H9 (cell line): ENCODE measurements at regions not wholly inside any gene's neighbourhood (a gene's known extent, or its start where the extent isn't known, plus 50 kb on each side); places are given as distances from the start of the nearest gene placed in this dataset.

Experiments
- DNase-seq: peaks from one replicate; pipeline ENCODE4 v3.0.0-alpha.2; 2017
- H2AFZ ChIP-seq: one replicate; pipeline ENCODE4 v1.6.1; 2013; ENCODE audit warnings: mild to moderate bottlenecking, low read length, control low read depth, moderate library complexity
- H2AK5ac ChIP-seq: 2 replicates; pipeline ENCODE4 v1.6.1; 2013; ENCODE audit warnings: low read length, control low read depth, mixed read lengths; ENCODE audit not compliant: insufficient read length
- H2BK120ac ChIP-seq: one replicate; pipeline ENCODE4 v1.6.1; 2013; ENCODE audit warnings: low read depth, mild to moderate bottlenecking, low read length, control low read depth, inconsistent platforms; ENCODE audit not compliant: poor library complexity, severe bottlenecking
- H2BK12ac ChIP-seq: 2 replicates; pipeline ENCODE4 v1.6.1; 2013; ENCODE audit warnings: low read length, control low read depth, mixed read lengths, low read depth; ENCODE audit not compliant: insufficient read length
- H2BK15ac ChIP-seq: 2 replicates; pipeline ENCODE4 v1.6.1; 2013; ENCODE audit warnings: low read depth, low read length, control low read depth
- H2BK20ac ChIP-seq: one replicate; pipeline ENCODE4 v1.6.1; 2013; ENCODE audit warnings: low read depth, mild to moderate bottlenecking, low read length, control low read depth, inconsistent platforms; ENCODE audit not compliant: poor library complexity, severe bottlenecking
- H2BK5ac ChIP-seq: 2 replicates; pipeline ENCODE4 v1.6.1; 2013; ENCODE audit warnings: low read length, control low read depth, mixed read lengths; ENCODE audit not compliant: insufficient read length
- H3K14ac ChIP-seq: 2 replicates; pipeline ENCODE4 v1.6.1; 2013; ENCODE audit warnings: low read length, control low read depth; ENCODE audit not compliant: insufficient read depth
- H3K18ac ChIP-seq: 2 replicates; pipeline ENCODE4 v1.6.1; 2013; ENCODE audit warnings: low read depth, mild to moderate bottlenecking, mixed read lengths, low read length, control low read depth; ENCODE audit not compliant: insufficient read length
- H3K23ac ChIP-seq: 2 replicates; pipeline ENCODE4 v1.6.1; 2013; ENCODE audit warnings: low read length, control low read depth, mixed read lengths, low read depth; ENCODE audit not compliant: insufficient read length
- H3K23me2 ChIP-seq: 2 replicates; pipeline ENCODE4 v1.6.1; 2013; ENCODE audit warnings: low read depth, mild to moderate bottlenecking, mixed read lengths, low read length, control low read depth; ENCODE audit not compliant: insufficient read length, poor library complexity, severe bottlenecking
- H3K27ac ChIP-seq: 2 replicates; pipeline ENCODE4 v1.5.1; 2013; ENCODE audit warnings: low read length, control low read depth, mixed read lengths, low read depth; ENCODE audit not compliant: insufficient read length
- H3K27me3 ChIP-seq: 2 replicates; pipeline ENCODE4 v1.6.1; 2013; ENCODE audit warnings: low read length, control low read depth, inconsistent platforms; ENCODE audit not compliant: insufficient read depth
- H3K4ac ChIP-seq: 2 replicates; pipeline ENCODE4 v1.6.1; 2013; ENCODE audit warnings: low read depth, mild to moderate bottlenecking, control low read depth, inconsistent platforms, low read length, moderate library complexity
- H3K4me1 ChIP-seq: 2 replicates; pipeline ENCODE4 v1.6.1; 2013; ENCODE audit warnings: low read length, control low read depth, inconsistent platforms; ENCODE audit not compliant: insufficient read depth
- H3K4me2 ChIP-seq: 2 replicates; pipeline ENCODE4 v1.6.1; 2013; ENCODE audit warnings: low read length, control low read depth, mixed read lengths; ENCODE audit not compliant: insufficient read length, insufficient read depth
- H3K56ac ChIP-seq: 2 replicates; pipeline ENCODE4 v1.6.1; 2013; ENCODE audit warnings: low read depth, mild to moderate bottlenecking, mixed read lengths, low read length, control low read depth; ENCODE audit not compliant: insufficient read length
- H3K79me1 ChIP-seq: 2 replicates; pipeline ENCODE4 v1.6.1; 2013; ENCODE audit warnings: low read depth, mild to moderate bottlenecking, moderate library complexity, low read length, control low read depth, inconsistent platforms; ENCODE audit not compliant: insufficient read depth, poor library complexity, severe bottlenecking
- H3K79me2 ChIP-seq: 2 replicates; pipeline ENCODE4 v1.6.1; 2013; ENCODE audit warnings: low read length, control low read depth, inconsistent platforms; ENCODE audit not compliant: insufficient read depth
- H3K9ac ChIP-seq: 2 replicates; pipeline ENCODE4 v1.6.1; 2013; ENCODE audit warnings: low read length, control low read depth, mixed read lengths; ENCODE audit not compliant: insufficient read length; ENCODE audit errors: extremely low read depth
- H3K9me3 ChIP-seq: one replicate; pipeline ENCODE4 v1.6.1; 2013; ENCODE audit warnings: low read depth, low read length, inconsistent platforms; ENCODE audit not compliant: control insufficient read depth
- H3T11ph ChIP-seq: one replicate; pipeline ENCODE4 v1.6.1; 2013; ENCODE audit warnings: mild to moderate bottlenecking, low read length, control low read depth, inconsistent platforms
- H4K20me1 ChIP-seq: one replicate; pipeline ENCODE4 v1.6.1; 2013; ENCODE audit not compliant: control insufficient read depth, insufficient read length, insufficient read depth
- H4K5ac ChIP-seq: 2 replicates; pipeline ENCODE4 v1.6.1; 2013; ENCODE audit warnings: low read depth, mild to moderate bottlenecking, mixed read lengths, low read length, control low read depth; ENCODE audit not compliant: insufficient read length
- H4K8ac ChIP-seq: replicated peaks from 2 replicates; pipeline ENCODE4 v1.6.1; 2013; ENCODE audit warnings: low read length, control low read depth, mixed read lengths, low read depth; ENCODE audit not compliant: insufficient read length
- H4K91ac ChIP-seq: 2 replicates; pipeline ENCODE4 v1.6.1; 2013; ENCODE audit warnings: low read depth, mild to moderate bottlenecking, moderate library complexity, mixed read lengths, low read length, control low read depth; ENCODE audit not compliant: insufficient read length
- H3K27ac Mint-ChIP-seq, 3 experiments: 2 replicates in 2 of 3; 3 replicates in 1 of 3; pipeline ENCODE4 v1.8.0; 2020 to 2021; ENCODE audit warnings: mixed read lengths in 3 of 3, mild to moderate bottlenecking in 1 of 3, moderate library complexity in 1 of 3
- H3K27me3 Mint-ChIP-seq: 2 replicates; pipeline ENCODE4 v1.8.0; 2021; ENCODE audit warnings: low read depth, mild to moderate bottlenecking, moderate library complexity, mixed read lengths
- H3K36me3 Mint-ChIP-seq, 3 experiments: 2 replicates in 2 of 3; 3 replicates in 1 of 3; pipeline ENCODE4 v1.8.0; 2020 to 2021; ENCODE audit warnings: low read depth in 3 of 3, mixed read lengths in 3 of 3; ENCODE audit not compliant: insufficient read depth in 1 of 3
- H3K4me1 Mint-ChIP-seq, 2 experiments: 2 replicates each; pipeline ENCODE4 v1.8.0; 2020; ENCODE audit warnings: mixed read lengths in 2 of 2
- H3K4me3 Mint-ChIP-seq, 2 experiments: 2 replicates in 1 of 2; 3 replicates in 1 of 2; pipeline ENCODE4 v1.8.0; 2020 to 2021; ENCODE audit warnings: mild to moderate bottlenecking in 2 of 2, mixed read lengths in 2 of 2, moderate library complexity in 1 of 2
- H3K9me3 Mint-ChIP-seq, 2 experiments: 2 replicates in 1 of 2; 3 replicates in 1 of 2; pipeline ENCODE4 v1.8.0; 2020; ENCODE audit warnings: mild to moderate bottlenecking in 2 of 2, mixed read lengths in 2 of 2, moderate library complexity in 1 of 2
- WGBS: extraction: QIAGEN DNeasy Blood & Tissue Kit; methylation state at CpG from one replicate; pipeline ENCODE4 v1.1.7; 2013; ENCODE audit warnings: missing lambda C conversion rate, low lambda C conversion rate, mixed read lengths; ENCODE audit not compliant: insufficient read length; ENCODE audit errors: extremely low coverage; 5-methylcytosine and 5-hydroxymethylcytosine counted together
- TF ChIP-seq, protein P1 (sequence below): fragments of 200-600 bp; sonication (generic); conservative IDR thresholded peaks from 3 replicates; pipeline ENCODE4 v1.8.0; 2021; ENCODE audit warnings: antibody characterized with exemption, mild to moderate bottlenecking

DNA sequence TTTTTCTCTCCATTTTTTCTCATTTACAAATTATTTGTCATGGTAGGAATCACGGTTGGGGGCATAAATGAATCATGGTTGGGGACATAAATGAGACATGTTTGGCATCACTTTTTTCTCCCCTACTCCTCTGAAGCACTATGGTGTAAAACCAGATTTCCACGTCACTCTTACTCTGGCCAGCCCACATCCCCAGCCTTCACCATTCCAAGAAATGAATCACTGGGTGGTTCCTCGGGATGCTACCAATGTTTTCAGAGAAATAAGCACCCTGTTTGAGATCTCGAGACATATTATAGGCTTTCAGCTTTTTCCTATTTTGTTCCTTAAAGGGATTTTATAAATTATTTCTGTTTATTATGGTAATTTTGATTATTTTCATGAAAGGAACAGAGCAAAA is 155.0 kb upstream of the SLC8A1 start:
- Histone ChIP-seq H2BK15ac (no peak overlapping the region), H3K79me1 (no peaks in the 10 kb centered on the region), H2AK5ac (no peak overlapping the region), H3K4me1 (no peaks in the 10 kb centered on the region), H3K56ac (no peak overlapping the region), H4K91ac (no peak overlapping the region), H3K23me2 (no peaks in the 10 kb centered on the region), H2BK20ac (no peak overlapping the region), H4K5ac (no peak overlapping the region), H3K4me2 (no peak overlapping the region), H3K14ac (no peak overlapping the region), H4K20me1 (no peaks in the 10 kb centered on the region), H3K18ac (no peak overlapping the region), H2BK12ac (no peak overlapping the region), H2AFZ (no peak overlapping the region), H3K9me3 (no peaks in the 10 kb centered on the region), H3T11ph (no peak overlapping the region), H2BK5ac (no peak overlapping the region), H3K23ac (no peak overlapping the region), H3K9ac (no peak overlapping the region), H4K8ac (no peak overlapping the region), H2BK120ac (no peak overlapping the region), H3K79me2 (no peaks in the 10 kb centered on the region), H3K27me3 (no peaks in the 10 kb centered on the region), H3K27ac (no peak overlapping the region), H3K4ac (no peak overlapping the region)
- DNase-seq = no peak
- TF ChIP-seq, protein P1, sequence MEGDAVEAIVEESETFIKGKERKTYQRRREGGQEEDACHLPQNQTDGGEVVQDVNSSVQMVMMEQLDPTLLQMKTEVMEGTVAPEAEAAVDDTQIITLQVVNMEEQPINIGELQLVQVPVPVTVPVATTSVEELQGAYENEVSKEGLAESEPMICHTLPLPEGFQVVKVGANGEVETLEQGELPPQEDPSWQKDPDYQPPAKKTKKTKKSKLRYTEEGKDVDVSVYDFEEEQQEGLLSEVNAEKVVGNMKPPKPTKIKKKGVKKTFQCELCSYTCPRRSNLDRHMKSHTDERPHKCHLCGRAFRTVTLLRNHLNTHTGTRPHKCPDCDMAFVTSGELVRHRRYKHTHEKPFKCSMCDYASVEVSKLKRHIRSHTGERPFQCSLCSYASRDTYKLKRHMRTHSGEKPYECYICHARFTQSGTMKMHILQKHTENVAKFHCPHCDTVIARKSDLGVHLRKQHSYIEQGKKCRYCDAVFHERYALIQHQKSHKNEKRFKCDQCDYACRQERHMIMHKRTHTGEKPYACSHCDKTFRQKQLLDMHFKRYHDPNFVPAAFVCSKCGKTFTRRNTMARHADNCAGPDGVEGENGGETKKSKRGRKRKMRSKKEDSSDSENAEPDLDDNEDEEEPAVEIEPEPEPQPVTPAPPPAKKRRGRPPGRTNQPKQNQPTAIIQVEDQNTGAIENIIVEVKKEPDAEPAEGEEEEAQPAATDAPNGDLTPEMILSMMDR = no peak
- peaks cover 0 to 2% of the 10 kb centered on the region in 2 experiments; a peak in 2 of 4 replicates for H3K4me1 Mint-ChIP-seq
- no CpG with 5 or more reads among the region's 4 CpGs for WGBS
- no peaks in the 10 kb centered on the region for H3K27me3 Mint-ChIP-seq
- no peaks in the 10 kb centered on the region for H3K36me3 Mint-ChIP-seq
- H3K4me3 Mint-ChIP-seq = no peak overlapping the region
- H3K9me3 Mint-ChIP-seq = no peaks in the 10 kb centered on the region
- H3K27ac Mint-ChIP-seq = no peak overlapping the region
